ENCODE measurements at regions not wholly inside any gene's neighbourhood (a gene's known extent, or its start where the extent isn't known, plus 50 kb on each side); places are given as distances from the start of the nearest gene placed in this dataset.

GRCh38 chr13:46495066-46495465 lies 57.9 kb upstream of the LRCH1 start:
- TF ChIP-seq POLR2A (IDR thresholded peaks at IDR 0.05; ENCODE audit: low read depth, low read length) (no peak), POLR2AphosphoS5 (IDR thresholded peaks at IDR 0.05; ENCODE audit: low read depth, low read length) (no peak), TAF1 (IDR thresholded peaks at IDR 0.05; ENCODE audit: low read depth, low read length) (no peak)
